Hepatocyte (in vitro differentiated cells): ENCODE measurements at regions not wholly inside any gene's neighbourhood (a gene's known extent, or its start where the extent isn't known, plus 50 kb on each side); places are given as distances from the start of the nearest gene placed in this dataset.

ENCODE experiments used
- DNase-seq: peaks from one replicate; pipeline ENCODE4 v3.0.0-alpha.2; 2016; ENCODE audit warnings: low spot score
- H2AFZ ChIP-seq: fragments of 200-600 bp; sonication (generic); 2 replicates; pipeline ENCODE4 v1.6.0; 2016; ENCODE audit warnings: antibody characterized with exemption, mild to moderate bottlenecking
- H3K27ac ChIP-seq: fragments of 200-600 bp; sonication (generic); 2 replicates; pipeline ENCODE4 v1.5.1; 2016; ENCODE audit warnings: mild to moderate bottlenecking
- H3K27me3 ChIP-seq: fragments of 200-600 bp; sonication (generic); 2 replicates; pipeline ENCODE4 v1.6.1; 2016
- H3K36me3 ChIP-seq: fragments of 200-600 bp; sonication (generic); replicated peaks from 2 replicates; pipeline ENCODE4 v1.5.1; 2016; ENCODE audit warnings: low read depth; ENCODE audit not compliant: insufficient read depth
- H3K4me1 ChIP-seq: fragments of 200-600 bp; sonication (generic); 2 replicates; pipeline ENCODE4 v1.5.1; 2016; ENCODE audit warnings: mild to moderate bottlenecking, moderate library complexity; ENCODE audit not compliant: insufficient read depth
- H3K4me2 ChIP-seq: fragments of 200-600 bp; sonication (generic); 2 replicates; pipeline ENCODE4 v1.6.0; 2016
- H3K4me3 ChIP-seq: fragments of 200-600 bp; sonication (generic); 2 replicates; pipeline ENCODE4 v1.5.1; 2016; ENCODE audit warnings: mild to moderate bottlenecking
- H3K79me2 ChIP-seq: fragments of 200-600 bp; sonication (generic); 2 replicates; pipeline ENCODE4 v1.6.0; 2017; ENCODE audit warnings: mild to moderate bottlenecking
- H3K9me2 ChIP-seq: fragments of 200-600 bp; sonication (generic); replicated peaks from 2 replicates; pipeline ENCODE4 v1.6.0; 2017; ENCODE audit warnings: mild to moderate bottlenecking; ENCODE audit not compliant: insufficient read depth
- H3K9me3 ChIP-seq: fragments of 200-600 bp; sonication (generic); 2 replicates; pipeline ENCODE4 v1.5.1; 2016; ENCODE audit warnings: low read depth, mild to moderate bottlenecking
- H4K20me1 ChIP-seq: fragments of 200-600 bp; sonication (generic); 2 replicates; pipeline ENCODE4 v1.6.0; 2016; ENCODE audit warnings: mild to moderate bottlenecking; ENCODE audit not compliant: insufficient read depth, poor library complexity, severe bottlenecking
- CTCF ChIP-seq: fragments of 200-600 bp; sonication (generic); IDR thresholded peaks from 2 replicates; pipeline ENCODE4 v1.5.1; 2016; ENCODE audit warnings: antibody characterized with exemption, mild to moderate bottlenecking; ENCODE audit not compliant: poor library complexity
- EZH2 ChIP-seq: fragments of 200-600 bp; sonication (generic); IDR thresholded peaks from 2 replicates; pipeline ENCODE4 v1.6.1; 2016; ENCODE audit warnings: antibody characterized with exemption, mild to moderate bottlenecking, borderline replicate concordance
- EZH2phosphoT487 ChIP-seq: fragments of 200-600 bp; sonication (generic); IDR thresholded peaks from one replicate; pipeline ENCODE4 v1.6.1; 2018; ENCODE audit warnings: antibody characterized with exemption, mild to moderate bottlenecking, low read depth, moderate library complexity; ENCODE audit not compliant: unreplicated experiment, severe bottlenecking
- WGBS: methylation state at CpG from one replicate; pipeline ENCODE4 v1.1.6; 2016; ENCODE audit warnings: low lambda C conversion rate; ENCODE audit errors: missing lambda C conversion rate; 5-methylcytosine and 5-hydroxymethylcytosine counted together

GRCh38 chr4:117429506-117429905 is 344.1 kb upstream of the TRAM1L1 start:
- no peak overlapping the region for H3K4me2 ChIP-seq
- no peaks in the 10 kb centered on the region for H3K9me3 ChIP-seq
- WGBS, result 97% methylated on average over 5 of the region's 5 CpGs
- no peak overlapping the region for H3K4me3 ChIP-seq
- H3K4me1 ChIP-seq, result no peaks in the 10 kb centered on the region
- no peak for TF ChIP-seq EZH2
- TF ChIP-seq EZH2phosphoT487, result no peak
- TF ChIP-seq CTCF, result no peak
- H2AFZ ChIP-seq, result no peak overlapping the region
- H3K27ac ChIP-seq, result no peak overlapping the region
- H3K79me2 ChIP-seq, result no peaks in the 10 kb centered on the region
- H3K9me2 ChIP-seq, result no peaks in the 10 kb centered on the region
- no peak for DNase-seq
- H3K27me3 ChIP-seq, result no peaks in the 10 kb centered on the region
- H4K20me1 ChIP-seq, result no peaks in the 10 kb centered on the region
- H3K36me3 ChIP-seq, result no peaks in the 10 kb centered on the region

GRCh38 chr4:117434424-117434823 is 349.0 kb upstream of the TRAM1L1 start:
- Histone ChIP-seq H3K27me3 (no peaks in the 10 kb centered on the region), H3K27ac (no peak overlapping the region), H4K20me1 (no peaks in the 10 kb centered on the region), H3K9me2 (no peaks in the 10 kb centered on the region), H3K4me3 (no peak overlapping the region), H2AFZ (no peak overlapping the region), H3K79me2 (no peaks in the 10 kb centered on the region), H3K4me2 (no peak overlapping the region), H3K36me3 (no peaks in the 10 kb centered on the region), H3K4me1 (no peaks in the 10 kb centered on the region), H3K9me3 (no peaks in the 10 kb centered on the region)
- TF ChIP-seq EZH2phosphoT487 (no peak), CTCF (no peak), EZH2 (no peak)
- WGBS, result 38% methylated on average over 1 of the region's 1 CpG
- DNase-seq, result no peak

- Histone ChIP-seq H4K20me1 (no peaks in the 10 kb centered on the region), H3K4me1 (no peaks in the 10 kb centered on the region), H3K4me3 (no peak overlapping the region), H3K36me3 (no peaks in the 10 kb centered on the region), H2AFZ (no peak overlapping the region), H3K9me2 (no peaks in the 10 kb centered on the region), H3K4me2 (no peak overlapping the region), H3K27me3 (no peaks in the 10 kb centered on the region), H3K27ac (no peak overlapping the region), H3K79me2 (no peaks in the 10 kb centered on the region), H3K9me3 (no peaks in the 10 kb centered on the region)
- WGBS, result 85% methylated on average over 2 of the region's 2 CpGs
- TF ChIP-seq EZH2 (no peak), EZH2phosphoT487 (no peak), CTCF (no peak)
- DNase-seq, result no peak
These were observed 362.5 kb upstream of the TRAM1L1 start for GRCh38 chr4:117447925-117448324.

- H3K79me2 ChIP-seq, result no peaks in the 10 kb centered on the region
- TF ChIP-seq EZH2phosphoT487 (no peak), EZH2 (no peak), CTCF (no peak)
- 41% methylated on average over 1 of the region's 1 CpG for WGBS
These were observed 369.7 kb upstream of the TRAM1L1 start for GRCh38 chr4:117455088-117455487.

More at GRCh38 chr4:117455088-117455487, 369.7 kb upstream of the TRAM1L1 start:
- no peaks in the 10 kb centered on the region for H3K4me1 ChIP-seq
- H4K20me1 ChIP-seq, result no peaks in the 10 kb centered on the region
- no peak overlapping the region for H3K4me2 ChIP-seq
- H3K4me3 ChIP-seq, result no peak overlapping the region
- no peak overlapping the region for H3K27ac ChIP-seq
- DNase-seq, result no peak
- no peaks in the 10 kb centered on the region for H3K36me3 ChIP-seq
- no peaks in the 10 kb centered on the region for H3K9me3 ChIP-seq
- H3K27me3 ChIP-seq, result no peaks in the 10 kb centered on the region
- no peak overlapping the region for H2AFZ ChIP-seq
- no peaks in the 10 kb centered on the region for H3K9me2 ChIP-seq
